HL-60 (cell line): ENCODE measurements at regions not wholly inside any gene's neighbourhood (a gene's known extent, or its start where the extent isn't known, plus 50 kb on each side); places are given as distances from the start of the nearest gene placed in this dataset.

ENCODE experiments used
- DNase-seq, 2 experiments: peaks; one replicate each; pipeline ENCODE4 v3.0.0-alpha.2; 2010 to 2020; ENCODE audit warnings: low read depth in 1 of 2, low spot score in 1 of 2
- H3K27ac ChIP-seq: fragments of 250-450 bp; sonication (Bioruptor Pico); replicated peaks from 2 replicates; pipeline ENCODE4 v1.5.1; 2020; ENCODE audit warnings: mild to moderate bottlenecking, moderate library complexity
- H3K27me3 ChIP-seq: fragments of 250-450 bp; sonication (Bioruptor Pico); 2 replicates; pipeline ENCODE4 v1.5.1; 2021; ENCODE audit warnings: mild to moderate bottlenecking, moderate library complexity; ENCODE audit not compliant: insufficient read depth, poor library complexity, severe bottlenecking
- H3K4me3 ChIP-seq: replicated peaks from 2 replicates; pipeline ENCODE4 v1.5.1; 2011; ENCODE audit warnings: mild to moderate bottlenecking, control low read depth, low read length; ENCODE audit not compliant: insufficient read depth
- GABPA ChIP-seq: IDR thresholded peaks from 2 replicates; pipeline ENCODE4 v1.6.1; 2012; ENCODE audit warnings: low read depth
- POLR2AphosphoS5 ChIP-seq: IDR thresholded peaks from 2 replicates; pipeline ENCODE4 v1.6.1; 2012; ENCODE audit warnings: low read depth
- SPI1 ChIP-seq: IDR thresholded peaks from 2 replicates; pipeline ENCODE4 v1.6.1; 2012; ENCODE audit warnings: low read depth, mild to moderate bottlenecking, borderline replicate concordance
- TF ChIP-seq, protein P1 (sequence below): IDR thresholded peaks from one replicate; pipeline ENCODE4 v1.5.1; 2011; ENCODE audit warnings: low read length, control low read depth, inconsistent platforms; ENCODE audit not compliant: insufficient read depth
- TF ChIP-seq, protein P2 (sequence below): IDR thresholded peaks from 2 replicates; pipeline ENCODE4 v1.6.1; 2012; ENCODE audit warnings: low read depth; ENCODE audit not compliant: insufficient replicate concordance

- Histone ChIP-seq H3K27me3 (no peaks in the 10 kb centered on the region), H3K27ac (no peak overlapping the region), H3K4me3 (no peak overlapping the region)
- no peak for TF ChIP-seq SPI1
- no peak for TF ChIP-seq POLR2AphosphoS5
- TF ChIP-seq, protein P1, sequence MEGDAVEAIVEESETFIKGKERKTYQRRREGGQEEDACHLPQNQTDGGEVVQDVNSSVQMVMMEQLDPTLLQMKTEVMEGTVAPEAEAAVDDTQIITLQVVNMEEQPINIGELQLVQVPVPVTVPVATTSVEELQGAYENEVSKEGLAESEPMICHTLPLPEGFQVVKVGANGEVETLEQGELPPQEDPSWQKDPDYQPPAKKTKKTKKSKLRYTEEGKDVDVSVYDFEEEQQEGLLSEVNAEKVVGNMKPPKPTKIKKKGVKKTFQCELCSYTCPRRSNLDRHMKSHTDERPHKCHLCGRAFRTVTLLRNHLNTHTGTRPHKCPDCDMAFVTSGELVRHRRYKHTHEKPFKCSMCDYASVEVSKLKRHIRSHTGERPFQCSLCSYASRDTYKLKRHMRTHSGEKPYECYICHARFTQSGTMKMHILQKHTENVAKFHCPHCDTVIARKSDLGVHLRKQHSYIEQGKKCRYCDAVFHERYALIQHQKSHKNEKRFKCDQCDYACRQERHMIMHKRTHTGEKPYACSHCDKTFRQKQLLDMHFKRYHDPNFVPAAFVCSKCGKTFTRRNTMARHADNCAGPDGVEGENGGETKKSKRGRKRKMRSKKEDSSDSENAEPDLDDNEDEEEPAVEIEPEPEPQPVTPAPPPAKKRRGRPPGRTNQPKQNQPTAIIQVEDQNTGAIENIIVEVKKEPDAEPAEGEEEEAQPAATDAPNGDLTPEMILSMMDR: no peak
- no peak for TF ChIP-seq GABPA
- TF ChIP-seq, protein P2, sequence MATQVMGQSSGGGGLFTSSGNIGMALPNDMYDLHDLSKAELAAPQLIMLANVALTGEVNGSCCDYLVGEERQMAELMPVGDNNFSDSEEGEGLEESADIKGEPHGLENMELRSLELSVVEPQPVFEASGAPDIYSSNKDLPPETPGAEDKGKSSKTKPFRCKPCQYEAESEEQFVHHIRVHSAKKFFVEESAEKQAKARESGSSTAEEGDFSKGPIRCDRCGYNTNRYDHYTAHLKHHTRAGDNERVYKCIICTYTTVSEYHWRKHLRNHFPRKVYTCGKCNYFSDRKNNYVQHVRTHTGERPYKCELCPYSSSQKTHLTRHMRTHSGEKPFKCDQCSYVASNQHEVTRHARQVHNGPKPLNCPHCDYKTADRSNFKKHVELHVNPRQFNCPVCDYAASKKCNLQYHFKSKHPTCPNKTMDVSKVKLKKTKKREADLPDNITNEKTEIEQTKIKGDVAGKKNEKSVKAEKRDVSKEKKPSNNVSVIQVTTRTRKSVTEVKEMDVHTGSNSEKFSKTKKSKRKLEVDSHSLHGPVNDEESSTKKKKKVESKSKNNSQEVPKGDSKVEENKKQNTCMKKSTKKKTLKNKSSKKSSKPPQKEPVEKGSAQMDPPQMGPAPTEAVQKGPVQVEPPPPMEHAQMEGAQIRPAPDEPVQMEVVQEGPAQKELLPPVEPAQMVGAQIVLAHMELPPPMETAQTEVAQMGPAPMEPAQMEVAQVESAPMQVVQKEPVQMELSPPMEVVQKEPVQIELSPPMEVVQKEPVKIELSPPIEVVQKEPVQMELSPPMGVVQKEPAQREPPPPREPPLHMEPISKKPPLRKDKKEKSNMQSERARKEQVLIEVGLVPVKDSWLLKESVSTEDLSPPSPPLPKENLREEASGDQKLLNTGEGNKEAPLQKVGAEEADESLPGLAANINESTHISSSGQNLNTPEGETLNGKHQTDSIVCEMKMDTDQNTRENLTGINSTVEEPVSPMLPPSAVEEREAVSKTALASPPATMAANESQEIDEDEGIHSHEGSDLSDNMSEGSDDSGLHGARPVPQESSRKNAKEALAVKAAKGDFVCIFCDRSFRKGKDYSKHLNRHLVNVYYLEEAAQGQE: no peak
- DNase-seq: no peak
Observed at GRCh38 chr13:80201694-80202468, 139.0 kb downstream of the SPRY2 start.

DNA sequence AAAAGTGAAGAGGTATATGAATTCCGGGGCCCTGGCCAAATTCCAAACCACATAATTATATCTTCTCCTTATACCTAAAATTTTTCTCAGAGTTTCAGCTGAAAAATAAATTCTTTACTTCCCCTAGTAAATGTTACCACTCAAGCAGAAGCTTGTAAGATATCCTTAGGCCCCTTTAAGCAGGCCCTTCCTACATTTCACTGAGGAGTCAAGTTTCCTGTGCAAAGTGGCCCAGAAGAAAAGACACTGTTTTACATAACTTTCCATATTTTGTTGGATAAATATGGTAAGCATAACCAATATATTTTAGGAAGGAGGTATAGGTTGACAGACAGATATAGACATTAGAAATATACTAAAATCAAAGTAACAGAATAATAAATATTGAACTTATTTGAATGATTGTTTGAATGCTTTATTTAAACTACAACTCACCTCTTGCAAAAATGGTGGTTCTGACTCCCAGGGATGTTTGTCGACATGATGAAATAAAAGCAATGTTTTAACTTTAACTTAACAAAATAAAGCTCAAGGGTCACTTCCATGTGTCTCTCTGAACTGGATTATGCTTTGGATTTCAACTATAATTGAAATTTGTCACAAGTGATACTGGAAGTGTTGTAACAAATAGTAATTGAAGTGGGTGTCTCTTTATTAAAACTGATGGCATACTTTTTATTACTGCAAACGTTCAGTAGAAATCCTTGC is 141.2 kb downstream of the SPRY2 start:
- Histone ChIP-seq H3K27ac (no peak overlapping the region), H3K4me3 (no peak overlapping the region), H3K27me3 (no peaks in the 10 kb centered on the region)
- DNase-seq: no peak
- no peak for TF ChIP-seq GABPA
- TF ChIP-seq, protein P1: no peak
- no peak for TF ChIP-seq POLR2AphosphoS5
- no peak for TF ChIP-seq SPI1
- TF ChIP-seq, protein P2: no peak

DNA sequence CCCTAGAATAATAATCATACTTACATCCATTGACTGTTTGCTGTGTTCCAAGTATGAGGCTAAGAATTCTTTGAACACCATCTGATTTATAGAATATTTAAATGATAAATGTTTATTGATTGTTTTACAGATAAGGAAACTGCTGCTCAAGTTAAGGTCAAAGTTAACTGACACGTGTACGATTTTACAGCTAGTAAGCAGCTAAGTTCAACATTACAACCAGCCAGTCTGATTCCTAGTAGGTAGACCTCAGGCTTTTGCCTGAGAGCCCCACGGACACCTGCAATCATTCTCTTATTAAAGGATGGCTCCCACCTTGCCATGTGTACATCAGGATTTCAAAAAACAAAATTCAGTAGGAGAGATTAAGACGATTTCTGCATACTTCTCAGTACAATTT is 141.9 kb downstream of the SPRY2 start:
- H3K27me3 ChIP-seq: no peaks in the 10 kb centered on the region
- no peak overlapping the region for H3K4me3 ChIP-seq
- no peak overlapping the region for H3K27ac ChIP-seq
- no peak for DNase-seq
- TF ChIP-seq, protein P1: no peak
- TF ChIP-seq, protein P2: no peak
- TF ChIP-seq SPI1 (no peak), POLR2AphosphoS5 (no peak), GABPA (no peak)
